Nucleus accumbens (tissue), 56 donors: ENCODE measurements at regions not wholly inside any gene's neighbourhood (a gene's known extent, or its start where the extent isn't known, plus 50 kb on each side); places are given as distances from the start of the nearest gene placed in this dataset.
A peak's percentile ranks its signal among the peaks of the same experiment; 100 is the strongest.

ENCODE experiments used
- DNase-seq, 56 donors: peaks; one replicate each; lab custom pipeline; 2025; lab: John Stamatoyannopoulos, UW

GRCh38 chr5:155941340-155941739 is 385.6 kb upstream of the SGCD start:
- DNase-seq, result no peak

DNA sequence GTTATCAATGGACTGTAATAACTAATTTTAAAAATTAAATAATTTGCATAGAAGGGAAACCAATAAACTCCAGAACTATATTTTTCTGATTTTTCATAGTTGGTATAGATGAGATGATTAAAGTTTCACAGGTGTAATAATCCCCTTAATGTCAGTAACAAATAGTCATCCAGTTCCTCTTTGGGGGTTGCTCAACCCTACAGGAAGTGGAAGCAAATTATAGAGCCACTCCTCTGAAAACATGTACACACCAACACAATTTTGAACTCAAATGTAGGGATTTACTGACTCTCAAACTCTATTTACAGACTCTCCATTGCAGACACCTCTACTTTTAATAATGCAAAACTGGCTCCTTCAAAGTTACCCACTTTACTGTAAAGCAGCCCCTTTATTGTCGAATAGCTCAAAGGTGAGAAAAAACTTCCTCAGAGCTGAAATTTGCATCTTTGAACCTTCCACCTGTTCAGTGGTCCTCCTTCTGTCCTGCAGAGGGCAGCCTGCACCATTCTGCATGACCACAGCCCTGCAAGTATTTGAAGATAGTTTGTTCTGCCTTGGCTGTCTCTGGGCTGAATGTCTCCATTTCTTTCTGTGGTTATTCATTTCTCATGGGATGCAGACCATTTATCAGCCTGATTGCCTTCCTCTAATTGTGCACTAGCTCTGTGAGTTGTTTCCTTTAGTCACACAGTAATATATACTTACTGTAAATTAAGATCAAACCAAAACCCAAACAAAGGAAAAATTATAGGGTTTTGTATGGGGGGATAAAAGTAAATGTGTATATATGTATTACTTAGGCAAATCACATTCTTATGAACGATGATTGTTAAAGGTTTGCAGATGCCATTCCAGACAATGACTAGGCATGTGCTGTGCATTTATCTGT is 383.2 kb upstream of the SGCD start:
- DNase-seq, result peak in 39 of 56 donors; percentile 2 to 71 (median 23)

GRCh38 chr5:155947394-155948062 is 379.4 kb upstream of the SGCD start:
- DNase-seq, result no peak

DNA sequence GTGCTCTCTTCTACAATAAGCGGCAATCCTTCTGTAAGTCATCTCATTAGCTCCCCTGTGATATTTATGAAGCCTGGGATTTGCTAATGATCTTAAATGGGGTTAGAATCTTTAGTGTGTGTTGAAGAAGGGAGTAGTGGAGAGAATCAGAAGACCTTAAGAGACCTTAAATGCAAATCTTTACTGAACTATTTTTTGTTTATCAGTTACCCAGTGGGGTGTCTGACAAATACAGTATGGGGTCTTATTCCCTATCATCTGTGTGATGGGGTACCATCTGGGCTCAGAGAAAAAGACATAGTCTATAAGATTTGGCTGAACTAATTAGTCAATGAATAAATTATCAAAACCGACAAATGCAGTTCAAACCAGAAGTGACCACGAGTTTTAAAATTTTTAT is 378.4 kb upstream of the SGCD start:
- no peak for DNase-seq

GRCh38 chr5:155952486-155953089 is 374.4 kb upstream of the SGCD start:
- DNase-seq, result no peak

- DNase-seq, result no peak
These were observed 373.6 kb upstream of the SGCD start for GRCh38 chr5:155953335-155953734.

GRCh38 chr5:155954701-155955445 is 372.1 kb upstream of the SGCD start:
- DNase-seq, result no peak

DNA sequence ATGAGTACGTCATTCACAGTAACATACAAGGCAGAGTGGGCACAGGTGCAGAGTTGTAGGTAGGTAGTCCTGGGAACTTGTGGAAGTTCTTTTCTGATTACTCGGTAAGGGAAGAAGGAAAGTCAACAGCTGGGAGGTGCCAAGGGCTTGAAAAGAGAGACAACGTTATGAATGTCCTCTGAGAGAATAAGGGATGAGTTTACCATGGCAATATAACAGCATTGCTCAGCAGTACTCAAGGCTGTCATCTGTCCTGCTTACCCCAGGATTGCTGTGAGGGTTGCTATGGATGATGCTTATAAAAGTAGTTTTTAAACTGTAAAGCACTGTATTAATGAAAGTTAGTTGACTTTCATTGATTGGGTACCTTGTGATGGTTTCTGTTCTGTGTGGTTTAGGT is 369.1 kb upstream of the SGCD start:
- no peak for DNase-seq

- DNase-seq, result no peak
These were observed 367.9 kb upstream of the SGCD start for GRCh38 chr5:155959082-155959481.

GRCh38 chr5:155960177-155960576 is 366.8 kb upstream of the SGCD start:
- no peak for DNase-seq

DNA sequence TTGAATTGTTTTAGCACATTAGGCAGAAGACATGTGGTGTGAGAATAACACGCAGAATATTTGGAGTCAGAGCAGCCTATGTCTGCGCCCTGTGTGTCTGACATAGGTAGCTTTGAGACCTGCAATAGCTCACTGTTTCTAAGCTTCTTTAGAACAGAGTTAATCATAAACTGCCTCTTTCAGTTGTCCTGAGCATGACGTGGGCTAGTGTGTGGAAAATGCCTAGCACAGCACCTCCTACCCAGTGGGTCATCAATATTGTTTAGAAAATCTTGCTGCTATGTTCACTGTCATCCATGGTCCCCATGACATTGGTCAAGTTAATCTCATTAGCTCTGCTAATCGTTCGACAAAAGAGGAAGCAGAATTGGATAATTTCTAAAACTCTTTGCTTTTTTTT is 357.4 kb upstream of the SGCD start:
- DNase-seq, result no peak

- DNase-seq, result no peak
These were observed 352.6 kb upstream of the SGCD start for GRCh38 chr5:155974369-155974768.

- no peak for DNase-seq
These were observed 348.1 kb upstream of the SGCD start for GRCh38 chr5:155978850-155979249.

- DNase-seq, result no peak
These were observed 344.6 kb upstream of the SGCD start for GRCh38 chr5:155982354-155982753.

- no peak for DNase-seq
These were observed 343.0 kb upstream of the SGCD start for GRCh38 chr5:155983954-155984353.

GRCh38 chr5:155987265-155987810 is 339.6 kb upstream of the SGCD start:
- peak in 1 of 56 donors; percentile 1 for DNase-seq

- DNase-seq, result no peak
These were observed 337.1 kb upstream of the SGCD start for GRCh38 chr5:155989879-155990278.

GRCh38 chr5:155996123-155996522 is 330.8 kb upstream of the SGCD start:
- DNase-seq, result no peak

DNA sequence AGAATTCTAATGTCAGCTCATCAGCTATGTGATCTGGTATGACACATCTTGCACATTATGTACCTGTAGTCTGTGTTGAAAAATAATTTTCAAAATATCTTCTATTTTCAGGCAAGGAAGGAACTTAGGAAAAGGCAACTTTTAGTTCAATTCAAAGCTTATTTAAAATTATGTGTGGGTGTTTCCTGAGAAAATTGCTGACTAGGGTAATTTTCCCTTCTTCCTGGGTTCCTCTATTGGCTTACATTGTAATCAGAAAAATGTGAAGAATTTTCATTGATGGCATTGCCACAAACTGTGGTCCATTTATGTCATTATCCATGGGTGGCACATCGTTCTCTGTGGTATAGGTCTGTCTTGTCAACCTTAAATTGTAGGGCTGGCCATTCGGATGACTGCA is 328.7 kb upstream of the SGCD start:
- no peak for DNase-seq

DNA sequence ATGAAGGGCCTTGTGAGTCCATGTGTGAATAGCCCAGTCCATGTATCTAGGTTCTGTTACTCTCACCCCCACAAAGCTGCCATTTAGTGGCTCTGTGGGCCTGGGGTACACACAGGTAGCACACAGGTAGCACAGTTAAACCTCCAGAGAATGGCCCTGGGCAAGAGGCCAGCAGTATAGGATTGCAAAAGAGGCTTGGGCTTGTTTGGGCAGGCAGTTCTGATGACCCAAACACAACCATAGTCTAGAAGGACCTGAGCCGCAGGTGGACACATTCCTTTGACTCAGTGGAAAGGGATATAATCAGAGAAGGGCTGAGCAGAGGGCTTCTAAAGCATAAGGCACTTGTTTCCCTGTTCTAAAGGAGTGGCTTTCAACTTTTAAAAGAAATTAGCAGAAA is 326.8 kb upstream of the SGCD start:
- no peak for DNase-seq

GRCh38 chr5:156004754-156005153 is 322.2 kb upstream of the SGCD start:
- DNase-seq, result no peak
